Mesenchymal stem cell (in vitro differentiated cells and primary cell): ENCODE measurements at regions not wholly inside any gene's neighbourhood (a gene's known extent, or its start where the extent isn't known, plus 50 kb on each side); places are given as distances from the start of the nearest gene placed in this dataset.

ENCODE experiments used
- DNase-seq: peaks from one replicate; pipeline ENCODE4 v3.0.0-alpha.2; 2013
- H2AFZ ChIP-seq: one replicate; pipeline ENCODE4 v1.6.1; 2013; ENCODE audit warnings: low read depth, mild to moderate bottlenecking, control low read depth, inconsistent platforms, low read length, moderate library complexity
- H2AK5ac ChIP-seq: 2 replicates; pipeline ENCODE4 v1.6.1; 2013; ENCODE audit warnings: low read length, moderate library complexity, mild to moderate bottlenecking, inconsistent platforms; ENCODE audit not compliant: severe bottlenecking
- H2BK120ac ChIP-seq: one replicate; pipeline ENCODE4 v1.6.1; 2013; ENCODE audit warnings: low read depth, mild to moderate bottlenecking, inconsistent platforms, low read length, moderate library complexity
- H2BK12ac ChIP-seq, 2 experiments: one replicate each; pipeline ENCODE4 v1.6.1; 2013; ENCODE audit warnings: inconsistent platforms in 2 of 2, low read length in 2 of 2, mild to moderate bottlenecking in 2 of 2, moderate library complexity in 2 of 2, control low read depth in 1 of 2
- H2BK15ac ChIP-seq: one replicate; pipeline ENCODE4 v1.6.1; 2013; ENCODE audit warnings: mild to moderate bottlenecking, low read depth, inconsistent platforms; ENCODE audit not compliant: poor library complexity, severe bottlenecking
- H2BK5ac ChIP-seq: 2 replicates; pipeline ENCODE4 v1.6.1; 2013; ENCODE audit warnings: low read depth, mild to moderate bottlenecking, low read length, control low read depth, inconsistent platforms; ENCODE audit not compliant: poor library complexity, severe bottlenecking
- H3K14ac ChIP-seq, 2 experiments: one replicate each; pipeline ENCODE4 v1.6.1; 2013; ENCODE audit warnings: inconsistent platforms in 2 of 2, low read length in 2 of 2, control low read depth in 1 of 2, mild to moderate bottlenecking in 1 of 2, moderate library complexity in 1 of 2
- H3K18ac ChIP-seq, 2 experiments: one replicate each; pipeline ENCODE4 v1.6.1; 2013; ENCODE audit warnings: inconsistent platforms in 2 of 2, low read length in 2 of 2, control low read depth in 1 of 2, low read depth in 1 of 2, mild to moderate bottlenecking in 1 of 2
- H3K23ac ChIP-seq, 2 experiments: one replicate each; pipeline ENCODE4 v1.6.1; 2013; ENCODE audit warnings: inconsistent platforms in 2 of 2, low read length in 2 of 2, mild to moderate bottlenecking in 2 of 2, moderate library complexity in 2 of 2, control low read depth in 1 of 2
- H3K27ac ChIP-seq: 2 replicates; pipeline ENCODE4 v1.5.1; 2013; ENCODE audit warnings: mild to moderate bottlenecking, moderate library complexity, low read length, control low read depth, inconsistent platforms; ENCODE audit not compliant: poor library complexity, severe bottlenecking
- H3K27me3 ChIP-seq, 2 experiments: 2 replicates each; pipeline versions ENCODE4 v1.6.1 to v1.7.0; 2013; ENCODE audit warnings: low read length in 2 of 2, mild to moderate bottlenecking in 2 of 2, moderate library complexity in 2 of 2, control low read depth in 1 of 2, inconsistent platforms in 1 of 2; ENCODE audit not compliant: control insufficient read depth in 1 of 2, insufficient read depth in 1 of 2
- H3K36me3 ChIP-seq, 2 experiments: 2 replicates each; pipeline versions ENCODE4 v1.6.1 to v1.7.0; 2013; ENCODE audit warnings: low read length in 2 of 2, control low read depth in 1 of 2, inconsistent platforms in 1 of 2, low read depth in 1 of 2, mild to moderate bottlenecking in 1 of 2; ENCODE audit not compliant: insufficient read depth in 2 of 2, control insufficient read depth in 1 of 2
- H3K4ac ChIP-seq, 2 experiments: one replicate each; pipeline ENCODE4 v1.6.1; 2013; ENCODE audit warnings: inconsistent platforms in 2 of 2, low read length in 2 of 2, mild to moderate bottlenecking in 2 of 2, moderate library complexity in 2 of 2, control low read depth in 1 of 2, low read depth in 1 of 2
- H3K4me1 ChIP-seq: 2 replicates; pipeline ENCODE4 v1.6.1; 2013; ENCODE audit warnings: low read depth, low read length, control low read depth; ENCODE audit not compliant: control insufficient read depth, insufficient read depth
- H3K4me2 ChIP-seq: 2 replicates; pipeline ENCODE4 v1.6.1; 2013; ENCODE audit warnings: low read length, mild to moderate bottlenecking, inconsistent platforms; ENCODE audit not compliant: poor library complexity, severe bottlenecking
- H3K4me3 ChIP-seq, 2 experiments: 2 replicates each; pipeline versions ENCODE4 v1.5.1 to v1.7.0; 2013; ENCODE audit warnings: low read length in 2 of 2, mild to moderate bottlenecking in 2 of 2, control low read depth in 1 of 2, low read depth in 1 of 2; ENCODE audit not compliant: insufficient read depth in 1 of 2
- H3K79me1 ChIP-seq: replicated peaks from 2 replicates; pipeline ENCODE4 v1.6.1; 2013; ENCODE audit warnings: mild to moderate bottlenecking, control low read depth, low read length, inconsistent platforms; ENCODE audit not compliant: poor library complexity, severe bottlenecking
- H3K9ac ChIP-seq: 2 replicates; pipeline ENCODE4 v1.7.0; 2013; ENCODE audit warnings: mild to moderate bottlenecking, low read length, moderate library complexity
- H3K9me3 ChIP-seq: 2 replicates; pipeline ENCODE4 v1.7.0; 2013; ENCODE audit warnings: mild to moderate bottlenecking, low read length; ENCODE audit not compliant: control insufficient read depth
- H4K8ac ChIP-seq: one replicate; pipeline ENCODE4 v1.6.1; 2013; ENCODE audit warnings: inconsistent platforms, mild to moderate bottlenecking, low read length, moderate library complexity
- H4K91ac ChIP-seq: one replicate; pipeline ENCODE4 v1.6.1; 2013; ENCODE audit warnings: mild to moderate bottlenecking, low read length, inconsistent platforms
- WGBS: methylation state at CpG from one replicate; pipeline ENCODE4 v1.1.7; 2013; ENCODE audit warnings: mixed read lengths; 5-methylcytosine and 5-hydroxymethylcytosine counted together

GRCh38 chr15:98154863-98155262, 194.4 kb downstream of the ARRDC4 start:
- 42% methylated on average over 4 of the region's 4 CpGs for WGBS
- no peaks in the 10 kb centered on the region for H3K36me3 ChIP-seq
- no peak overlapping the region for H2BK120ac ChIP-seq
- H3K4me3 ChIP-seq: peak overlapping the region in 1 of 2 experiments; percentile 6
- no peak overlapping the region for H3K18ac ChIP-seq
- H2BK5ac ChIP-seq: no peak overlapping the region
- H2AFZ ChIP-seq: no peak overlapping the region
- H4K91ac ChIP-seq: no peak overlapping the region
- no peaks in the 10 kb centered on the region for H3K27me3 ChIP-seq
- no peak overlapping the region for H3K4me2 ChIP-seq
- H2BK15ac ChIP-seq: no peak overlapping the region
- no peak overlapping the region for H2BK12ac ChIP-seq
- H2AK5ac ChIP-seq: no peak overlapping the region
- H3K9me3 ChIP-seq: no peaks in the 10 kb centered on the region
- H3K14ac ChIP-seq: no peak overlapping the region
- peak overlapping the region; percentile 57 for H3K9ac ChIP-seq
- no peak overlapping the region for H3K27ac ChIP-seq
- H3K4ac ChIP-seq: no peak overlapping the region
- H3K79me1 ChIP-seq: no peaks in the 10 kb centered on the region
- no peaks in the 10 kb centered on the region for H3K4me1 ChIP-seq
- H3K23ac ChIP-seq: no peak overlapping the region
- no peak overlapping the region for H4K8ac ChIP-seq
- peak; percentile 27 for DNase-seq

GRCh38 chr15:98155356-98155755, 194.9 kb downstream of the ARRDC4 start:
- H2AK5ac ChIP-seq: no peak overlapping the region

GRCh38 chr15:98160236-98160635, 199.7 kb downstream of the ARRDC4 start:
- Histone ChIP-seq H2BK12ac (no peak overlapping the region), H3K9ac (no peak overlapping the region), H4K8ac (no peak overlapping the region), H3K4me3 (no peak overlapping the region), H4K91ac (no peak overlapping the region), H3K36me3 (no peaks in the 10 kb centered on the region), H3K18ac (no peak overlapping the region), H3K4ac (no peak overlapping the region), H3K9me3 (no peaks in the 10 kb centered on the region), H2BK120ac (no peak overlapping the region), H2AFZ (no peak overlapping the region), H3K4me1 (no peaks in the 10 kb centered on the region), H3K27ac (no peak overlapping the region), H2AK5ac (no peak overlapping the region), H3K27me3 (no peaks in the 10 kb centered on the region), H3K4me2 (no peak overlapping the region), H3K79me1 (no peaks in the 10 kb centered on the region), H2BK5ac (no peak overlapping the region), H3K23ac (no peak overlapping the region), H3K14ac (no peak overlapping the region), H2BK15ac (no peak overlapping the region)
- WGBS: 11% methylated on average over 4 of the region's 8 CpGs
- no peak for DNase-seq

More at GRCh38 chr15:98155356-98155755, 194.9 kb downstream of the ARRDC4 start:
- H3K4me2 ChIP-seq: no peak overlapping the region
- no peak overlapping the region for H3K18ac ChIP-seq
- H3K4me1 ChIP-seq: no peaks in the 10 kb centered on the region
- H3K9me3 ChIP-seq: no peaks in the 10 kb centered on the region
- no peak overlapping the region for H2AFZ ChIP-seq
- no peak overlapping the region for H4K8ac ChIP-seq
- H4K91ac ChIP-seq: no peak overlapping the region
- H3K27me3 ChIP-seq: no peaks in the 10 kb centered on the region
- no peak overlapping the region for H3K23ac ChIP-seq
- H2BK15ac ChIP-seq: no peak overlapping the region
- no peak overlapping the region for H3K14ac ChIP-seq
- no peak overlapping the region for H2BK12ac ChIP-seq
- H3K79me1 ChIP-seq: no peaks in the 10 kb centered on the region
- 100% methylated on average over 1 of the region's 1 CpG for WGBS
- DNase-seq: no peak
- H3K9ac ChIP-seq: peak overlapping the region; percentile 57
- no peaks in the 10 kb centered on the region for H3K36me3 ChIP-seq
- no peak overlapping the region for H2BK120ac ChIP-seq
- no peak overlapping the region for H3K4ac ChIP-seq
- H3K27ac ChIP-seq: no peak overlapping the region
- peak overlapping the region in 1 of 2 experiments; percentile 6 for H3K4me3 ChIP-seq
- no peak overlapping the region for H2BK5ac ChIP-seq

GRCh38 chr15:98163319-98164045, 203.0 kb downstream of the ARRDC4 start:
- Histone ChIP-seq H3K4me1 (no peaks in the 10 kb centered on the region), H3K27ac (no peak overlapping the region), H3K4me2 (no peak overlapping the region), H2AFZ (no peak overlapping the region), H2AK5ac (no peak overlapping the region), H2BK120ac (no peak overlapping the region), H3K4ac (no peak overlapping the region), H3K9me3 (no peaks in the 10 kb centered on the region), H3K9ac (no peak overlapping the region), H3K27me3 (no peaks in the 10 kb centered on the region), H3K4me3 (no peak overlapping the region), H2BK12ac (no peak overlapping the region), H3K36me3 (no peaks in the 10 kb centered on the region), H3K14ac (no peak overlapping the region), H4K91ac (no peak overlapping the region), H4K8ac (no peak overlapping the region), H3K18ac (no peak overlapping the region), H3K23ac (no peak overlapping the region), H2BK15ac (no peak overlapping the region), H3K79me1 (no peaks in the 10 kb centered on the region), H2BK5ac (no peak overlapping the region)
- no peak for DNase-seq
- 87% methylated on average over 23 of the region's 23 CpGs for WGBS
